DMS153 (cell line): ENCODE measurements at regions not wholly inside any gene's neighbourhood (a gene's known extent, or its start where the extent isn't known, plus 50 kb on each side); places are given as distances from the start of the nearest gene placed in this dataset.
"Not testable (repeated sequence)": the region's sequence is repeated elsewhere in the genome, so short reads cannot be mapped to it uniquely, and the experiment has no call there.

Experiments
- DNase-seq: peaks from one replicate; lab custom pipeline; 2025; lab: John Stamatoyannopoulos, UW

GRCh38 chr4:97374526-97374925 lies 768.8 kb downstream of the STPG2 start:
- no peak for DNase-seq

GRCh38 chr4:97386969-97387368 lies 756.3 kb downstream of the STPG2 start:
- DNase-seq: no peak

GRCh38 chr4:97394653-97395052 lies 748.6 kb downstream of the STPG2 start:
- no peak for DNase-seq

- DNase-seq: no peak
These were observed 747.2 kb downstream of the STPG2 start for GRCh38 chr4:97396097-97396496.

- DNase-seq: no peak
These were observed 746.7 kb downstream of the STPG2 start for GRCh38 chr4:97396605-97397004.

DNA sequence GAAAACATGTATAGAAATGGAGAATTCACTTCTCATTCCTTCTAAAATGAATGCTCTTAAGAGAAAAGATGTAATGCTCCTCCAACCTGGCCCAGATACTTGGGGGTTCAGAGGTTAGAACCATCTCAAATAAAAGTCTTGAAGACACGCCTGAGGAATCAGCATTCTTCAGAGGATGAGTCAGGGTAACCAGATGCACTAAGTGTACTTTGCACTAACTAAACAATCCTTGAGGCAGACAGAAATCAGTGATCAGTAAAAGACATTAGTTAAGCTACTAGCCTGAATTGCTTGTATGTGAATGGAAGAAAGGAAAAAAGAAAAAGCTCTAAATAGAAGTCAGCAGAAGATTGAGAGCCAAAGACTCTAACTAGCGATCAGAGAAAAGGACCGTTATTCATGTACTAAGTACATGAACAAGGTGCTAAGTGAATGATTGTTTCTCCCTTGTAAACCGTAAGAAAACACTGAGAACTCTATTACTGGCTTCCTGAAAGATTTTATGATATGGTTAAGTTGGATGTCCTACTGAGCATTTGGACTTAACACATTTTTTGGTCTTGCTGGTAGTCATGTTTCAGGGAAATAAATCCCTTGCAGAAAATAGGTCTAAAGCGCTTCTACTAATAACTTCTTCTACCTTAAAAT lies 738.3 kb downstream of the STPG2 start:
- no peak for DNase-seq

- no peak for DNase-seq
These were observed 731.9 kb downstream of the STPG2 start for GRCh38 chr4:97411356-97411755.

GRCh38 chr4:97412331-97412730 lies 730.9 kb downstream of the STPG2 start:
- no peak for DNase-seq

- no peak for DNase-seq
These were observed 729.1 kb downstream of the STPG2 start for GRCh38 chr4:97414161-97414560.

- no peak for DNase-seq
These were observed 710.7 kb downstream of the STPG2 start for GRCh38 chr4:97432551-97432950.

- not testable (repeated sequence) for DNase-seq
These were observed 705.1 kb downstream of the STPG2 start for GRCh38 chr4:97437998-97438705.

- no peak for DNase-seq
These were observed 690.1 kb downstream of the STPG2 start for GRCh38 chr4:97453186-97453585.

DNA sequence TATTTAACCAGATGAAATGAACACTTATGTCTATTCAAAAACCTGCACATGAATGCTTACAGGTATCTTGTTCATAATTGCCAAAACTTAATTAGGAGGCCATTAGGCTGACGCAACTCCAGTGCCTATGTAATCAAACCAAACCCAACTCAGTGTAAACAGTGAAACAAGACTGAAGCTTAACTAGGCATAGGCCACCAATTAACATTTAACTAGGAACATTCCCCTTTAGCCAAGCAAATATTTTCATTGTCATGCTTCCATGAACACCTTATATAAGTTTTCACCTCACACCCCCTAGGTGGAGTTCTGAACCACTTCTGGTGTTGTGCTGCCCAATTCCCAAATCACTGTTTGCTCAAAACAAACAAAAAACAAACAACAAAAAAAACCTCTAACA lies 686.0 kb downstream of the STPG2 start:
- peak; percentile 16 for DNase-seq

DNA sequence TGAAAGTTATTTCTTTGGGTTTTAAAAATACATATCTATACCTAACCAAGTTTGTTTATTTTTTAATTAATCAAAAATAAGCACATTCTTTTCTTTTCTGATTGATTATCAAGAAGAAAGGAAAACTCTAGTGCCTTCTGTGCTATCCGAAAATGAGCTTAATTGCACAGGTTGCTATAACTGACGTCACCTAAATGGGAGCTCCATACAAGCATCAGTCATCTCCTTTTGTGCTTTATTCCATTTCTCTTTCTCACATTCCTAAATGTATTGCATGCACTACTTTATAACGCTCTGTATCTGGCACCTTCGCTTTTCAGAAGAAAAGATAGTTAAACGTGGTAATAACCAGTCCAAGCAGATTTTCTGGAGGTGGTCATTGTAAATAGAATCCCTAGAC lies 675.0 kb downstream of the STPG2 start:
- no peak for DNase-seq

- DNase-seq: no peak
These were observed 667.7 kb downstream of the STPG2 start for GRCh38 chr4:97475621-97476020.

DNA sequence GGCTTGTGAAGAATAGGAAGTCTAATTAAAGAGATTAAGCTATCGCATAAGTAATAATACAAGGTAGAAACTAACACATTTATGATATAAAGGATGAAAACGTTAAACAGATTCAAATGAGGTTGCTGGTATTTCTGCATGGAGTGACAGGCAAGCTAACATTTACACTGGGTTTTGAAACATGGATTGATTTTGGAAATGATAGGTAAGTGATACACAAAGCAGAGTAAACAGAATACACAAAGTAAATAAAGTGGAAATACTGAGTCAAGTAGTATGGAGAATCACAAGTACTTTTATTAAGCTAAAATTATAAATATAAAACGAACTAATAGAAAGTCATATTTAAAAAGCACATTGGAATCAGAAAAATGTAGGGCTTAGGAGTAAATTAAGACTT lies 665.3 kb downstream of the STPG2 start:
- DNase-seq: no peak

GRCh38 chr4:97479388-97479787 lies 663.9 kb downstream of the STPG2 start:
- no peak for DNase-seq

- DNase-seq: no peak
These were observed 651.4 kb downstream of the STPG2 start for GRCh38 chr4:97491856-97492255.

- DNase-seq: no peak
These were observed 649.3 kb downstream of the STPG2 start for GRCh38 chr4:97493815-97494518.

DNA sequence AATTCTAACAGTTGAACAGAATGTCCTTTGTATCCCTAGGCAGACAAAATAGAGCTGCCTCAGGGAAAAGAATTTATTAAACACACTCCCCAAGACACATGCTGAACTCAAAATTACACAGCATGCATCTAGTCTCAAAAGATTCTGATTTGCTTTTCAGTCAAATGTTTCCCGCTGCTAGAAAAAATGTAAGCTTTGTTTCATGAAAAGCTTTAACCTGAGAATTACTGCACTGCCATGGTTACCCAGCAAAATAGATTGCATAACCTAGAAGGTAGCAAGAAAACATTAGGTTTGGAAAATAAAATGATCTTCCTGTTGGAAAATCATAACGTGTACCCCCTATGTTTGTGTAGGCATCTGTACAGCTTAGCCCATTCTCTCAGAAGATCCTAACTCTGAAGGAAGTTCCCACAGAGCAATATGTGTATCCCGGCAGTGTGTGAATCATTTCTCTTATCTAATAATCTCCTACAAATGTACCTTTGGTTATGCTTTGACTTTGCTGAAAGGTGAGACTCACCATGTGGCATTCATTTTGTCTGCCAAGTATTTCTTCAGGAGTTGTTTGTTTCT lies 646.9 kb downstream of the STPG2 start:
- no peak for DNase-seq

- no peak for DNase-seq
These were observed 644.4 kb downstream of the STPG2 start for GRCh38 chr4:97498875-97499274.

DNA sequence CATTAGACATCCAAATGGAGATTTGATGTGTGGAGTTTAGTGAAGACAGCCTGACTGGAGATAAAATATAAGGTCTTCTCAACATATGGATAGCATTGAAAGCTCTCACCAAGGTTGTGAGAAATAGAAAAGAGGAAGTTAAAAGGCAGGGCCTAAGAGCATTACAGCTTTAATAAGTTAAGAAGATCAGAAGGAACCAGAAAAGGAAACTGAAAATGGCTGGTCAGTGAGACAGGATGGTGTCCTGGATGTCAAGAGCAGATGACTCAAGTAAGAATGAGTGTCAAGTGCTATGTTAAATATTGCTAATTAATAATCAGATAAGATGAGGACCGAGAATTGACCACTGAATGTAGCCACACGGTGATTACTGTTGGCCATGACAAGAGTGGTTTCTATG lies 642.9 kb downstream of the STPG2 start:
- DNase-seq: no peak

DNA sequence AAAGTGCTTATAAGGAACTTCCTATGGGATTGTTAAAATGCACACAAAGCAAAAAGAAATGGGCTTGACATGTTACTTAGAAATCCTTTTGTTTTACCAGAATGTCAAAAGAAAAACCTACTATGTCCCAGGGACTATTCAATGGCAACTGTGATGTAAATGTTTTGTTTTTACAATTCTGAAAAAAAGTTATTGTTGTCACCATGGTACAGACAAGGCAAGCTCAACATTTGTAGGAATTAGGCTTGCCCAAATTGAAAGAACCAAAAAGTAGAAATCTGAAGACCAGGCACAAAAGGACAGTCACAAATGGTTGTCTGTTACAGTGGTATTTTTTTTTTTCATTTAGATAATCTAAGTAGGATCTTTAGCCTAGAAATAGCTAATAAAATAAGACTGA lies 638.6 kb downstream of the STPG2 start:
- no peak for DNase-seq
